DMS 273 treated with DMSO at 0.1 percent for 48 hours (cell line): ENCODE measurements at regions not wholly inside any gene's neighbourhood (a gene's known extent, or its start where the extent isn't known, plus 50 kb on each side); places are given as distances from the start of the nearest gene placed in this dataset.
"Not testable (repeated sequence)": the region's sequence is repeated elsewhere in the genome, so short reads cannot be mapped to it uniquely, and the experiment has no call there.

Experiments used
- DNase-seq: peaks from one replicate; lab custom pipeline; 2025; lab: John Stamatoyannopoulos, UW

DNA sequence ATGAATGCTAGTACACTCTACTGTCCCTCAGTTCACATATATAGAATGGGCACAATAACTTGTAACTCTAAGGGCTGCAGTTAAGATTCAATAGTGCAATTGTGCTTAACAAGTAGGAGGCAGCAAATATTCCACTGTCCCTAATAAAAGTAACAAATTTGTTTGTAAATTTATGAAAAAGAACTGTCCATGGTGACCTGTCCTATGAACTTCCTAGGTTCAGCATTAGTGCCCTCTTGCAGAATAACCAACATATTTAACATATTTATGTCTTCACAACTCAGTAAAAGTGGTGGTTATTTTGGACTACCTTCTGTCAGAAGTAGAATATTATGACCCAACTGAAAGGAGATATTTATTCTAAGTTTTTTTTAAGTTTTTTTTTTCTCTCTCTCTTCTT is 327.8 kb downstream of the CENPW start:
- no peak for DNase-seq

DNA sequence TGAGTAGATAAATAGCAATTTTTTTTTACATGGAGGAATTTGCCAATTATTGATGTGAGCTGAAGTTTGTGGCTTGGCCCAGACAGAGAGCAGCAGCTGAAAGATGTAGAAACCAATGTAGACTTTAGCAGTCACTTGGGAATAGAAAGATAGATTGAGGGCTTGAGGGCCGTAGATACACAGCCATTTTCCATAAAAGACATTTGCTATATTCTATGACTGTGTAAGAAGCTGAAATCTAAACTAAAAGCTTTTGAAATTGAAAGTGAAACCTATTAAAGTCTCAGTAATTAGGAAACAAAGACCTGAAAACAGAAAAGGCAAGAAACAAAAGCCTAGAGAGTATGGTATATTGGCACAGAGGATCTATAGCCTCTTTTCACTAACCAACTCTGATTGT is 332.7 kb downstream of the CENPW start:
- no peak for DNase-seq

DNA sequence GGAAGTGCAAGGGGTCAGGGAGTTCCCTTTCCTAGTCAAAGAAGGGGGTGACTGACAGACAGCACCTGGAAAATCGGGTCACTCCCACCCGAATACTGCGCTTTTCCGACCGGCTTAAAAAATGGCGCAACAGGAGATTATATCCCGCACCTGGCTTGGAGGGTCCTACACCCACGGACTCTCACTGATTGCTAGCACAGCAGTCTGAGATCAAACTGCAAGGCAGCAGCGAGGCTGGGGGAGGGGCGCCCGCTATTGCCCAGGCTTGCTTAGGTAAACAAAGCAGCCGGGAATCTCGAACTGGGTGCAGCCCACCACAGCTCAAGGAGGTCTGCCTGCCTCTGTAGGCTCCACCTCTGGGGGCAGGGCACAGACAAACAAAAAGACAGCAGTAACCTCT is 333.8 kb downstream of the CENPW start:
- DNase-seq: not testable (repeated sequence)

DNA sequence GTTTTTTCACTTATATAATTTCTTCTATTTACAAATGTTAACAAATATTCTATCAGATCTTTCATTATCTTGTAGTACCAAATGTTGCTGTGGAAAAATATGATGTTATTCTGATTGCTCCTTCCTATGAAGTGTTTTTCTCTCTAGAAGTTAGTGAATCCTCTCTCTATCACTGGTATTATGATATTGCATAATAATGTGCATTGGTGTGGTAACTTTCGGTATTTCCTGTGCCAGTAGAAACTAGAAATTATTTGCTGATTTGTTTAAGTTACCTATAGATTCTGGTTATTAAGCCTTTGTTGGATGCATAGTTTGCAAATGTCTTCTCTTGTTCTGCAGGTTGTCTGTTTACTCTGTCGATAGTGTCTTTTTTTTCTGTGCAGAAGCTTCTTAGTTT is 342.5 kb downstream of the CENPW start:
- DNase-seq: no peak

DNA sequence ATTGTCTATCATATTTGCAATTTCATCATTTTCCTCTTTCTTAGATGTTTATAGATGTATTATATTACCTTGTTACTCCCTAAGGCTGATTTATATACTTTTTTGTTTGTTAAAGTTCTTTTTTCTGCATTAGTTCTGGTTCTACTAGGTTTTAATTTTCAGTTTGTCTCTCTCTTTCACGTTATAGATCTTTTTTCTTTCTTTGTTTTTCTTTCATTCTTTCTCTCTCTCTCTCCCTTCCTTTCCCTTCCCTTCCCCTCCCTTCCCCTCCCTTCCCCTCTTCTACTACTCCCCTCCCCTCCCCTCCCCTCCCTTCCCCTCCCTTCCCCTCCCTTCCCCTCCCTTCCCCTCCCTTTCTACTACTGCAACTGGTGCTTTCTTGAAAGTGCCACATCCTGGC is 345.3 kb downstream of the CENPW start:
- no peak for DNase-seq

DNA sequence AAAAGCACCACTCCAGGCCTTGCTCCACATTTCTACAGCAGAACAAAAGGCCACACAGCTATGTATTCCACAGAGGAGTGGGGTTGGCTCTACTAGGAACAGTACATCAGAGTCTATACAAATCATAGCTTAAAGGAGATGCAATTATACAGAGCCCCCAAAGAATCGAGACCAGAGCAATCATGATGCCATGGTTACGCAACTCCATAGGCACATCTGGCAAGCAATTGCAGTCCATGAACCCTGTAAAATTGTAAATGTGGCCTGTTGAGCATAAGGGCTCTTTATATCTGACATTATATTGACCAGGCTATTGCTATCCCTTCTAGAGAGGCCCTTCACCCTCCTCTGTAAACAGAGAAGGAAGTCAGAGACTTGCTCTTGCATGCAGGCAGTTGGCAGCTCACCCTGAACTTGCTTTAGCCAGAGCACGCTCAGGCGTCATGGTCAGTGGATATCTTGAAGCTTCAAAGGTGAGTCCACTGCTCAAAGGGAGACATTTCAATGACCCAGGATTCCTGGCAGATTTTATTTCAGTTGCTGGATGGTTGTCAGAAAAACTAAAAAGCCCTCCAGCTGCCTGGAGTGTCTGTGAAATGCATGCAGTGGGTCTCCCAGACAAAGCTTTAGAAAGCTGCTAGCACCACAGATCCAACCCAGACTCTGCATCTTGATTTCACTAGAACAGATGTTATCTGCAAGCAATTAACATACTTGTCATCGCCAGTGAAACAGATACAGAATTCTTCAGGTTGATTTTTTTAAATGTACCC is 357.2 kb downstream of the CENPW start:
- no peak for DNase-seq

DNA sequence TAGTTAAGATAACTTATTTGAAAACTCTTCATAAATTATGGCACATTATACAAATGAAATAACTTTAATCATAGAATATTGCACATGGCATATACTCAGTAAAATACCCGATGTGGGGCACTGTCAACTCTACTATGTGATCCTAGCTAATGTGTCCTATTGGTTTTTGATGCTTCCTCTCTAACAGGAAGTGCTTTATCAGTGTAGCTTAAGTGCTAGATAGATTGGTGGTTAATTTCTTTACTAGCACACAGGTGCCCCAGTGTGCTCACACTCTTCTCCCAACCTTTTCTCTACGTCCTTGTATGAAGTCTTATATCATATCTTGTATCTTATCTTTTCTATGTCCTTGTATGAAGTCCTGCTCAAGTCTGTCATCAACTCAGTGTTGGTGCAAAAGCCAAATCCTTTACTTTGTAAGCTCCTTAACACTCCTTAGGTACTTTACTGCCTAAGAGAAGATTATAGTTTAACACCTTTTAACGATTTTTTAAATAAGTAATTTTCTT is 358.9 kb downstream of the CENPW start:
- no peak for DNase-seq

DNA sequence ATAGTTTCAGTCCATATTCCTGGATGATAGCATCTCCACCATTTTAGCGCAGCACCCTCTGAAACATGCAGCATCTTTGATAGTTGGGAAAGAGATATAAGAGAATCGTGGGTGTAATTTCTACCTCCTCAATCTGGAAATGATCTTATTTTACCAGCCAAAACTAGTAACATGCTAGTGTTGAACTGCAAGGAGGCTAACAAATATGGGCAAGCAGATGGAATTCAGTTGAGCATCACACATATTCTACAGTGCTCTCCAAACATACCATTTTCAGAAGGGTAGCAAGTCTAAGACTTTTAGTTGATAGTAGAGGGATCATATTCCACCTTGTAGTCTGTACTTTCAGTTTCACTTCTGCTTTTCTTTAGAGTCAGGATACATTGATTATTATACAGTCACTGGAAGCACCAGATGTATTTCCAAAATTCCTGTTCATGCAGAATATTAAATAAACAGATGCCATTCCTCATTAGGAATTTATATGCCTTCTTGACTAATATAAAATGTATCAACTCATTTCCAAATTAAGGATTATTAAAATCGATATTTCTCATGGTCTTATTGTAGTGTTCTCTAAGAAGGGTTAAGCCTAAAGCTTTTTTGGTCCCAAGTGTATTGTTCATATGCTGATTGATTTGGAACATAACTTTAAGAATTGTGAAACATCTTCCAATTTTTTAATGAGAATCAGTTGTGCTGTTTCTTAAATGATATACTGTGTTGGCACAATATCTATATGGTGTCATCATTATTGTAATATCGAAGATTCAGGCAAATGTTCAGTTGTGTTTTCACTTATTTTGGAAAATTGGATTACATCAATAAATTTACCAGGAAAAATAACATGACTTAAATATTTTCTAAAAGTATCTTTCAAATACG is 362.0 kb downstream of the CENPW start:
- DNase-seq: no peak

DNA sequence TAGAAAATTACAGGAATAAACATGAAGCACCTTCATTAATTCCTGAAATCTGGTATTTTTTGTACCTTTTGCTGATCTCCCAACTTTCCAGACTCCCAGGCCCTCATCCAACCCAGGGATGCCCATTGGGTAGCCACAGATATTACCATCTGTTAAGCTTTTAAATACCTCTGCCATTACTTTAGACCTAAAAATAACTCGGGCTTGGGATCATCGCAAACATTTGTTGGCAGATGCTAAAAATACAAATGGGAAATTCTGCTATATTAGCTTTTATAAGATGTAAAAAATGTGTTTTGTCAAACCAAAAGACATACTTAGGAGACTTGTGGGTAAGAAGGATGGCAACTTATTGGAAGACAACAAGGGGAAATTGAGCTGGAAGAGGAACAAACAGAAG is 376.1 kb downstream of the CENPW start:
- DNase-seq: no peak

DNA sequence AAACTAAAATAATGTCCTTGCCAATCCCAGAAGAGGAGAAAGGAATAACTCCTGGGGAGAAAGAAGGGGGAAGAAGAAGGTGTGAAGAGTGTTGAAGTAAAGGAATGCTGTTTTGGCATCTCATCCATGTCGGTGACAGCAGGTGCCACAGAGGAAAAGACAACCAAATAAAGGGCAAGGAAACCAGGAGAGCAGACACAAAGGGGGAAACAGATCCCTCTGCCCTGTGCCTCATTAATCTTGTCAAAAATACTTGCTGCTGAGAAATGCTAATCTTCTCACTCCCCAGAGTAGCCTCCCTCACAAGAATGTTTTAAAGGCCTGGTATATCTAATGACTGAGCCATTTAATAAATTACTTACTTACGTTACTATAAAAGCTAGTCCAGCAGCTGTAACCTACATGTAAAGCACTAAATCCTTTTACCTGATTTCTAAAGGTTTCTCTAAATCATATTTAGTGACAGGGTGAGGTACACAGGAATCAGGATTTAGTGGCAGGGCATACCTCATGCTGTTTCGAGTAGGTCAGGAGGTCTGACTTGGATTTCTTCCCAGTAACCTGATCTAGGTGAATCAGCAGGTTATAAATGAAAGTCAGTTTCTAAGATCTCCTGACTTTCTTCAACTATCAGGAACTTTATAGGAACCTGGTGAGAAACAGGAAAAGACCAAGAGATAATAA is 377.1 kb downstream of the CENPW start:
- DNase-seq: no peak

DNA sequence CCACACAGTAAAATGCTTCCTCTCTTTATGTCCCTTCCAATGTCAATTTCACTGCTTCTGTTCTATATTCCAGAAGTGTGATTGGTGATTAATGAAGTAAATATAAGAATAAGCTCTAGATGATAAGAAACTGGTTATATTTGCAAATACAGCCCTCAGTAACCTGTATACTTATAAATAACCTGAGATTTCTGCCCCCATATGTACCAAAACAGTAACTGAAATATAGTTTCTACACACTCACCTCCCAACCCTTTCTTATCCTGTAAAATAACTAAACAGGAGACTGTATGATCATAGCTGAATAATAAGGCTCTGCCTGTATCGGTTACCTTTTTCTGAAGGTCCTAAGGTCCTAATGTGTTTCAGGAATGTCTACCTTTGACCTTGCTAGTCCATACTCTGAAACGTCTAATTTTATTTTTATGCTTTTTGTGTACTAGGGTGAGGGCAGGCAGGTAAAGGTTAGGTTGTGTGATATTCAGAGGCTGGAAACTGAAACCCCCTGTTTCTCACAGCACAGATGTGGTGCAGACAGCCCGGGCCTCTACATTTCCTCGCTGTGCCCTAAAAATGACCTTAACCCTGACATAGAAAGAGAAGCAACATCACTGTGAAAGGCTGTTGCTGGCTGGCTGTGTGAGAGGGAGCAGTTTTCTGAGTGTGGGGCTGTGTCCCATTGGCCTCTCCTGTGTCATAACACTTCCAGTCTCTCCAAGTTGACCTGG is 378.8 kb downstream of the CENPW start:
- no peak for DNase-seq

DNA sequence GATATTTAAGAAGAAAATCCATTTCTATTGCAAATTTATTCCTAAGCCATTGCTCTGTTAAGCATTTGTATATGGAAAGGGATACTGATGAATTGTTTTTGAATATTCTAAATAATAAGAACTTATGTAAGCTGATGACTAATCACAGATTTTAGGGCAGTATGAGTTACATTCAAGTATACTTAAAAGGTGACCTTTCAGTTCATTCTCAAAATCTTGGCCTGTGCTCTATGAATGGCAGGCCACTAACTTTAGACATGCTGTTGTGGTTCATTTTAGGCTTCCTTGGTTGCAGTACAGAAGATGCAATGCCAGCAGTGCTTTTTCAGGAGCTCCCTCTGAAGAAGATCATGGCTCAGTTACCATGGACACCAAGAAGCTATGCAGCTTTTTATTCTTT is 380.4 kb downstream of the CENPW start:
- no peak for DNase-seq

DNA sequence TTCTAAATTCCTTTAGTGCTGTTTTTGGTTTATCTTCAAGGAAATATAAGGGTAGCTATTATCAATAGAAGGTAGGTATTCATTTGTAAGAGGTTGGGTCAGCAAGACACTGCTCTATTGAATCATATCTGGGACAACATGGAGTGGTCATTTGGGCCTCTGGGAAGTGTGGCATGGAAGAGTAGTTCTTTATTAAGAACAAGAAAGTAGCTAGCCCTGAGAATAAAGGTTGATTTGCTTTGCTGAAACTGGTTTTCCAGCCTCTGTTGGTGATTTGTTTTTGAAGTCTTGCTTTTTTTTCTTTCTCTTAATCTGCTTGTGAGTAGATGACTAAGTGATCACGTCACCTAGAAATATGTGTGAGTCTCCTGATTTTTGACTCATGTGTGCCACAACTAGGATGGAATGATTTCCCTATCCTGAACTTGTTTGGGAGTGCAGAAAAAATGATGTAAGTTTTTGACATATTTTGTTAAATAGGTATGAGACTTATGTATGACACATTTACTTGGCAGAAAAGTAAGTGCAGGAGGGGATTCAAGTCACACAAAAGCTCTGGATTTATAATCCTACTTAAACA is 381.8 kb downstream of the CENPW start:
- no peak for DNase-seq

DNA sequence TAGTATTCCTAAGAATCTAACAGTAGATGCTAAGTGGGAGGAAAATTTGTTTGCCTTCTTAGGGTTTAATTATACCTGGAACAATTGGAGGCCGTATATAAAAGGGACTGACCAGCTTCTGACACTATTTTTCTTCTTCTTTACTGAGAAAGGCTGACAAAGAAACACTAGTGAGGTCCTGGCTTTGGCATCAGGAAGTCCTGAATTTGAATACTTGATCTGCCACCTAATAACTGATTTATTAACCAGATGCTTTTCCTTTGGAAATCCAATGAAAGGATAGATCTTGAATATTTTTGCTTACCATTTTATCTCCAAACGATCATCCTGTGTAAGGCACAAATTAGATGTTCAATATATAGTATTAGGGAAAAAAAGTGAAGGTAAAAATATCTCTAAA is 382.5 kb downstream of the CENPW start:
- no peak for DNase-seq

DNA sequence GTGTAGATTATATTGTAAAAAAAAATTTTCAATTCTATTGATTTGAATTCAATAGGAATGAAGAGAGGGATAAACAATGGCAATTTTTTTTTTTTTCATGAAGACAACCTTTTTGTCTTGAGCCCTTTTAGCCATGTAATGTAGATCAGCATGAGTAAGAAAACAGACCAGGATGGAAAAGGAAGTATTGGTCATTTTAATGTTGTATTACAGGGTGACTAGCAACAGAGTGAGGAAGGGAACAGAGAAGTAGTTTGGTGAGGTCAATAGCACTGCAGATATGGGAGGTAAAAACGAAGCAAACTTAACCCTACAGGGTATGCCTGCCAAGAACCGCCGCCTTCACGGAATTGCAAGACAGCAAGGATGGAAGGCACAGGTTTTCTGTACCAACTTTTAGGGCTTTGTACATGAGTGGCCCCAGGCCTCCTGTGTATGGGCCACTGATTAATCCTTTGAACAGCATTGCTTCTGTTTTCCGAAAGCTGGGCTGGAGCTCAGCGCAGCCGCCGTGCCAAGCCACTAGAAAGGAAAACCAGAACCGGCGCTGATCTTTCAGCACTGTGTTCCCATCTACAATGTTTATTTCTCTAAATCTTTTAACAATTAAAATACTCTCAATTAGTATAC is 383.7 kb downstream of the CENPW start:
- no peak for DNase-seq

DNA sequence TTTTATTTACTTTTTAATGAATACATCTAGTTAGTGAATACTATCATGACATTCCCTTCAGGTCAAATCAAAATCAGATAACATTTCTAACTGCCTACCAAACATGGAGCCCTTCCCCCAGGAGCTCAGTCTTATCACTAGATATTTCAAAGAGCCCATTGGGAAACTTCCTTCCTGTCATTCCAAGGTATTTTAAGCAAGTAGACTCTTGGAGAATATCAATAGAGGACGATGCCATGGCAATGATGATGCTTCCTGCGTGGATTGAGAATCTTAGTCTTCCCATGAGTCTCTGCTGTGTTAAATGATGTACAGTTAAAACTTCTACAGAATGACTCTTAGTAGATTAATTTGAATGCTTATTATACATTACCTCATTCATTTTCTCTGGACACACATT is 384.9 kb downstream of the CENPW start:
- no peak for DNase-seq

DNA sequence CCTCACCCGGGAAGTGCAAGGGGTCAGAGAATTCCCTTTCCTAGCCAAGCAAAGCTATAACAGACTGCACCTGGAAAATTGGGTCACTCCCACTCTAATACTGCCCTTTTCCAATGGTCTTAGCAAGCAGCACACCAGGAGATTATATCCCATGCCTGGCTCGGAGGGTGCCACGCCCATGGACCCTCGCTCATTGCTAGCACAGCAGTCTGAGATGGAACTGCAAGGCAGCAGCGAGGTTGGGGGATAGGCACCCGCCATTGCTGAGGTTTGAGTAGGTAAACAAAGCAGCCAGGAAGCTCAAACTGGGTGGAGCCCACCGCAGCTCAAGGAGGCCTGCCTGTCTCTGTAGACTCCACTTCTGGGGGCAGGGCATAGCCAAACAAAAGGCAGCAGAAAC is 386.5 kb downstream of the CENPW start:
- DNase-seq: not testable (repeated sequence)

DNA sequence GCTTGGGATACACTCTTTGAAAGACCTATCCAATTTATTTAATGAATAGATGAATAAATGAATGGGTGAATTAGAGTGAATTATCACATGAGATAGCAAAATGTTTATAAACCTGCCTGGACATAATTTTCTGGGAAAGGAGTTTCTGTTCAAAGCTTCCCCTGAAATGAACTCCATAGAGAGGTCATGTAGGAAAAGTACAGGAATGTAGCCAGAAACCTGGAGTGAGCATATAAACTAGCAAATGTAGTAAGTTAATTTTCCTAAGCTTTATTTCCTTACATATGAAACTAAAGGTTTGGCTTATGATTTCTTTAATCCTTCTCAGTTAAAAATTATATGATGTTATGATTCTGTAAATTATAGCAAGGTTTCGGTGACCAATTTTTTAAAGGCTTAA is 380.3 kb upstream of the RSPO3 start:
- no peak for DNase-seq

DNA sequence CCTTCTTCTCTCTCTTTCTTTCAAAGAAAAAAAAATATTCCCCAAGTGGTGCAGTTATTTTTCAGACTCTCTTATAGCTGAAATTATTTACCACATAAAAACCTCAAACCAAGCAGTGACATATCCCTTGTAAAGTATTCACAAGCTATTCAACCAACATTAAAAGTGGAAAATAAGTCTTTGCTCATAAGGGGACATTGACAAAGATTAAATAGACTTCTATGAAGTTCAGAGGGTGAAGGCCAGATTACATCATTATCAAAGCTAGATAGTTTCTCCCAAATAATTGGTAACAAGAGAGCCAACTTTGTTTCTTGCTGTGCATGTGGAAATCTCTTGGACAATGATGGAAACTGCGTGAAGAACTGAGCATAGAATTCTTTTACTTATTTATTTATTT is 379.8 kb upstream of the RSPO3 start:
- DNase-seq: no peak

DNA sequence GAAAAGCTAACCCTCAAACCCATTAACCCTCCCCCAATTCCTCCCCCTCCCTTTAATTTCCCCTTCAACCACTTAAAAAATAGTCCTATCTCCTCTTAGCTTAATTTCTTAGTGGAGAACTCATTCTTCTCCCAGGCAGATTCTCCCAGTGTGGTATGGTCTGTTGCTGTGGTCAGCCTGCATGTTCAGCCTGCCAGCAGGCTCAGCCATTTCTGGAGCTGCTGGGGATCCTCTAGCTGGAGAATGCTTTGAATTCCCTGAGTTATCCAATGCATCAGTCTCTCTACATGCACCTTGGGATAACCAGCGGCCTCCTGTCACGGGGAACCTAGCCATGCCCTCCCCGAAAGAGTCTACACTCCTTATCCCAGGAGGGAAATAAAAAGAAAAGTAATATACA is 375.4 kb upstream of the RSPO3 start:
- no peak for DNase-seq
